LNCAP (cell line): ENCODE measurements at regions not wholly inside any gene's neighbourhood (a gene's known extent, or its start where the extent isn't known, plus 50 kb on each side); places are given as distances from the start of the nearest gene placed in this dataset.

Experiments
- TF ChIP-seq, protein P1 (sequence below): fragments of 450-650 bp; IDR thresholded peaks from 2 replicates; pipeline ENCODE4 v1.5.1; 2017; ENCODE audit warnings: mild to moderate bottlenecking

- TF ChIP-seq, protein P1, sequence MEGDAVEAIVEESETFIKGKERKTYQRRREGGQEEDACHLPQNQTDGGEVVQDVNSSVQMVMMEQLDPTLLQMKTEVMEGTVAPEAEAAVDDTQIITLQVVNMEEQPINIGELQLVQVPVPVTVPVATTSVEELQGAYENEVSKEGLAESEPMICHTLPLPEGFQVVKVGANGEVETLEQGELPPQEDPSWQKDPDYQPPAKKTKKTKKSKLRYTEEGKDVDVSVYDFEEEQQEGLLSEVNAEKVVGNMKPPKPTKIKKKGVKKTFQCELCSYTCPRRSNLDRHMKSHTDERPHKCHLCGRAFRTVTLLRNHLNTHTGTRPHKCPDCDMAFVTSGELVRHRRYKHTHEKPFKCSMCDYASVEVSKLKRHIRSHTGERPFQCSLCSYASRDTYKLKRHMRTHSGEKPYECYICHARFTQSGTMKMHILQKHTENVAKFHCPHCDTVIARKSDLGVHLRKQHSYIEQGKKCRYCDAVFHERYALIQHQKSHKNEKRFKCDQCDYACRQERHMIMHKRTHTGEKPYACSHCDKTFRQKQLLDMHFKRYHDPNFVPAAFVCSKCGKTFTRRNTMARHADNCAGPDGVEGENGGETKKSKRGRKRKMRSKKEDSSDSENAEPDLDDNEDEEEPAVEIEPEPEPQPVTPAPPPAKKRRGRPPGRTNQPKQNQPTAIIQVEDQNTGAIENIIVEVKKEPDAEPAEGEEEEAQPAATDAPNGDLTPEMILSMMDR: no peak
Observed at GRCh38 chr2:129758784-129759471, 220.5 kb upstream of the RAB6C start.

DNA sequence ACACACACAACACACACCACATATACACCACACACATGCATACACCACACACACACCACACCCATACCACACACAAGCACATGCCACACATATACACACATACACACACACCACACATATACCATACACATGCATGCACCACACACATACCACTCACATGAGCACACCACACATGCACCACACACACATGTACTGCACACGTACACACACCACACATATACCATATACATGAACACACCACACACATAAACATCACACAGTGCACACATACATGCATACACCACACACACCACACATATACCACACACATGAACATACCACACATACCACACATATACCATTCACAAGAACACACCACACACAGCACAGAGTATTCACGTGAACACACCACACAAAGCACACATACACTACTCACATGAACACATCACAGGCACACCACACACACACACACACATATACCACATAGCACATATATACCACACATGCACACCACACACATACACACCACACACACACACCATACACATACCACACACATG is 219.9 kb upstream of the RAB6C start:
- TF ChIP-seq, protein P1: no peak

DNA sequence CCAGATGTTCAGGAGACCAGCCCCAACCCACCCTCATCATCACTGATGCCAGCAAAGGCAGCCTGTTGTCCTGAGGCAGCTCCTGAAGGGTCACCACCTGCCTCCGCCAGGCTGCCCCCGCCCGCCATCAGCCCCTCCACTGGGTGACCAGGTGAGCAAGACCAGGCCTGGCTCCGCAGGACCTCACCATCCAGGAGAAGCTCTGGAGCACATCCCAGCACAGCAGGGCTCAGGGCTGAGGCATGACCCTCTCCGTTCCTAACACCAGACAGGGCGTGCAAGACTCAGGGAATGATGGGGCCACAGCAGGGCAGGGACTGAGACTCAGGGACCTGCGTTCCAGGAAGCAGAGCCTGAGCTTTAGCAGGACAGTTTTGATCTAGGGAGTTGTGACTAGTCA is 218.8 kb upstream of the RAB6C start:
- TF ChIP-seq, protein P1: no peak

- TF ChIP-seq, protein P1: no peak
Observed at GRCh38 chr2:129761569-129762021, 217.9 kb upstream of the RAB6C start.

GRCh38 chr2:129762386-129763189 is 216.9 kb upstream of the RAB6C start:
- TF ChIP-seq, protein P1: no peak

GRCh38 chr2:129763190-129763846 is 216.1 kb upstream of the RAB6C start:
- TF ChIP-seq, protein P1: no peak

DNA sequence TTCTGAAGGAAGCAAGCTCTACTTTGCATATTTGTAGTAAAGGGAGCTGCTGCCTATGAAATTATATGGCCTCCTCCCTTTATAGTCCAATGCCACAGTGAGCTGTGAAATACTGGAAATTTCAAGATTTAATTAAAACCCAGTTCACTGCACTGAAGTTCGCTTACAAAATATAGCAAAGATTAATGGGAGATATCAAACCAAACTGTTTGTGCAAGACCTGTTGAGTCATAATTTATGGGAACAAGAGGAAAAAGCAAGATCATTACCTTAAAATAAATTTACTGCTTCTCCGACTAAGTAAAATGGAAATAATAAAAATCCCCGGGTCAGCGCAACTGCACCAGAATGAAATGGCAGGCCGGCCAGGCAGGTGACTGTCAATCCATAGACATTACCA is 215.5 kb upstream of the RAB6C start:
- TF ChIP-seq, protein P1: no peak
